ENCODE measurements at regions not wholly inside any gene's neighbourhood (a gene's known extent, or its start where the extent isn't known, plus 50 kb on each side); places are given as distances from the start of the nearest gene placed in this dataset.

DNA sequence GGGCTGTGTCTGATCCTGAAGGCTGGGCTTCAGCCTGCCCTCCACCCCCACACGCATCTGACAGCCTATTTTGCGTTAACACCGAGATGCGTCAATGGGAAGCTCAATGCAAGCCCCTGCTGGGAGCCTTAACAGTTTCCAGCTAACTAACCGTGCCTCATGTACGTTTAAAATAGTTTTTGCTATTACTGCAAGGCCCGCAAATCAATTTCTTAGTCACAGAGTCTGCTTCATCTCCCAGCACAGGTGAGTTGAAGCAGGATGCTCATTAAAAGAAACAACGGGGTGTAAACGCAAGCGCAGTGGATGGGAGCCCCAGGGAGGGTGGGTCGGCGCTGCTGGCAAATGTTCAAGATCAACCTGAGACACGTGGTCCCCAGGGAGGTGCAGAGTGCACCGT lies 142.8 kb upstream of the PHACTR3 start:
- DNase-seq (ENCODE audit: low read depth): no peak
- TF ChIP-seq, protein P1, sequence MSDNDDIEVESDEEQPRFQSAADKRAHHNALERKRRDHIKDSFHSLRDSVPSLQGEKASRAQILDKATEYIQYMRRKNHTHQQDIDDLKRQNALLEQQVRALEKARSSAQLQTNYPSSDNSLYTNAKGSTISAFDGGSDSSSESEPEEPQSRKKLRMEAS (IDR thresholded peaks at IDR 0.05; ENCODE audit: low read depth, low read length): no peak
- TF ChIP-seq MYC (IDR thresholded peaks at IDR 0.05; ENCODE audit: low read depth, low read length) (no peak), POLR2A (IDR thresholded peaks at IDR 0.05; ENCODE audit: extremely low read depth, insufficient read length) (no peak)
- TF ChIP-seq, protein P2, sequence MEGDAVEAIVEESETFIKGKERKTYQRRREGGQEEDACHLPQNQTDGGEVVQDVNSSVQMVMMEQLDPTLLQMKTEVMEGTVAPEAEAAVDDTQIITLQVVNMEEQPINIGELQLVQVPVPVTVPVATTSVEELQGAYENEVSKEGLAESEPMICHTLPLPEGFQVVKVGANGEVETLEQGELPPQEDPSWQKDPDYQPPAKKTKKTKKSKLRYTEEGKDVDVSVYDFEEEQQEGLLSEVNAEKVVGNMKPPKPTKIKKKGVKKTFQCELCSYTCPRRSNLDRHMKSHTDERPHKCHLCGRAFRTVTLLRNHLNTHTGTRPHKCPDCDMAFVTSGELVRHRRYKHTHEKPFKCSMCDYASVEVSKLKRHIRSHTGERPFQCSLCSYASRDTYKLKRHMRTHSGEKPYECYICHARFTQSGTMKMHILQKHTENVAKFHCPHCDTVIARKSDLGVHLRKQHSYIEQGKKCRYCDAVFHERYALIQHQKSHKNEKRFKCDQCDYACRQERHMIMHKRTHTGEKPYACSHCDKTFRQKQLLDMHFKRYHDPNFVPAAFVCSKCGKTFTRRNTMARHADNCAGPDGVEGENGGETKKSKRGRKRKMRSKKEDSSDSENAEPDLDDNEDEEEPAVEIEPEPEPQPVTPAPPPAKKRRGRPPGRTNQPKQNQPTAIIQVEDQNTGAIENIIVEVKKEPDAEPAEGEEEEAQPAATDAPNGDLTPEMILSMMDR (IDR thresholded peaks at IDR 0.05; ENCODE audit: low read depth, low read length): no peak
- H3K4me3 ChIP-seq (ENCODE audit: low read depth, low read length): no peak overlapping the region

DNA sequence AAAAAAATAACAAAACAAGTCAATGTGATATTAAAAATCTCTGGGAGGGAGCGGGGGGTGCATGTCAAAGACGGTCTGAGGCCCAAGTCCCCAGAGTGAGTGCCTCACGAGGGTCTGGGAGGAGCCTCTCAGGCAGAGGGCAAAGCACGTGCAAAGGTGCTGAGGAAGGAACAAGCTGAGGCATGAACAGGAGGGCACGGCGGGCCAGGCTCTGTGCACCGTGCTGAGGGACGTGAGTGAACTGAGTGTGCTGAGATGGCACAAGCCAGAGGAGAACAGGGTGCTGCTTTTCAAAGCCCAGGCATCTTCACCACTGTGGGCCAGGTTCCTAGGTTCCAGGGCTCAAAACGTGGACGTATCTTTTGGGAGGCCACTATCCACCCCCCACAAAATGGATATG lies 142.1 kb upstream of the PHACTR3 start:
- no peak for DNase-seq (ENCODE audit: low read depth)
- no peak for TF ChIP-seq POLR2A (IDR thresholded peaks at IDR 0.05; ENCODE audit: extremely low read depth, insufficient read length)
- no peak for TF ChIP-seq MYC (IDR thresholded peaks at IDR 0.05; ENCODE audit: low read depth, low read length)
- TF ChIP-seq, protein P2 (IDR thresholded peaks at IDR 0.05; ENCODE audit: low read depth, low read length): no peak
- TF ChIP-seq, protein P1 (IDR thresholded peaks at IDR 0.05; ENCODE audit: low read depth, low read length): no peak
- no peak overlapping the region for H3K4me3 ChIP-seq (ENCODE audit: low read depth, low read length)

DNA sequence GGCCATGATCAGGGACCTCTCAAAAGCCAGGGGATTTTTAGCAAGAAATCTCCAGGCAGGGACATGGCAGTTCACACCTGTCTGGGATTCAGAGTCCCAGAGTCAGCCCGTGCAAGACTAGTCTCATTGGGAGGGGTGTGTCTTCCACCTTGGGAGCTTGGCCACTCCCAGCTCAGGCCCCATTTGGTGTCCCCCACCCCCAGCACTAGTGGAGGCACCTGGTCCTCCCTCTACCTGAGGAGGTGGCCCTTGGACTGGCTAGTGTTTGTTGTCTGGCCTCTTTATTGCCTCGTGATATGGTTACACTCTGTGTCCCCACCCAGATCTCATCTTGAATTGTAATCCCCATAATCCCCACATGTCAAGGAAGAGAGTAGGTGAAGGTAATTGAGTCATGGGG lies 140.8 kb upstream of the PHACTR3 start:
- DNase-seq (ENCODE audit: low read depth): no peak
- TF ChIP-seq, protein P1 (IDR thresholded peaks at IDR 0.05; ENCODE audit: low read depth, low read length): no peak
- TF ChIP-seq, protein P2 (IDR thresholded peaks at IDR 0.05; ENCODE audit: low read depth, low read length): no peak
- TF ChIP-seq MYC (IDR thresholded peaks at IDR 0.05; ENCODE audit: low read depth, low read length) (no peak), POLR2A (IDR thresholded peaks at IDR 0.05; ENCODE audit: extremely low read depth, insufficient read length) (no peak)
- H3K4me3 ChIP-seq (ENCODE audit: low read depth, low read length): no peak overlapping the region

DNA sequence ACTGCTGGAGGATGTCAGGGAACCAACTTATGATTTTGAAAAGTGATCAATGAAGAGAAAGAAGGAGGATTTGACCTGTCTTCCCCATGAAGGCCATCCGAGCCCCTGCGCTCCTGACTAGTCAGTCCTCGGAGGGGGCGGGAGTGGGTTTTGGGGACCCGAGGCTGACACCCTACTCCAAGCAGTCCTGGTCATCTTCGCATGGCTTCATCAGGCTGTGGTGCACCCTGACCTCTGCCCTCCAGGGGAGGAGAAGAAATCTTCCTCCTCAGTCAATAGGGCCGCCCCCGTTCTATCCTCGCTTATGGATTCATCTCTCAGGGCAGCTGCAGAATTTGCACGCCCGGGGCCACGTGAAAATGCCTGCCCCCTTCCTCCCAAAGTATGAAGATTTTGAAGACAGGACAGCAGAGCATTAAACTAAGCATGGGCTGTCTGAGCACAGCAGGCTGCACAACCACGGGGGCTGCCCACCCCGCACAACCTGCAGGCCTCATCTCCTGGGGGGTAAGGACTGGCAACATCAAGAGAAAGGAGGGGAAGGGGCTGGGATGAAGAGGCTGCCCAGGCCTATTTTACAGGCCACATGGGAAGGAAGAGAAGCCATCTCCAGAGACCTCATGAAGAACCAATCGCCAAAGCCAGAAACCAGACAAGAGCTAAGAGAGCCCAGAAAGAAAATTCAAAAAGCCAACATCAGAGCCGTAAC lies 138.1 kb upstream of the PHACTR3 start:
- TF ChIP-seq POLR2A (IDR thresholded peaks at IDR 0.05; ENCODE audit: extremely low read depth, insufficient read length) (no peak), MYC (IDR thresholded peaks at IDR 0.05; ENCODE audit: low read depth, low read length) (no peak)
- TF ChIP-seq, protein P1 (IDR thresholded peaks at IDR 0.05; ENCODE audit: low read depth, low read length): no peak
- TF ChIP-seq, protein P2 (IDR thresholded peaks at IDR 0.05; ENCODE audit: low read depth, low read length): no peak
- no peak for DNase-seq (ENCODE audit: low read depth)
- no peak overlapping the region for H3K4me3 ChIP-seq (ENCODE audit: low read depth, low read length)

DNA sequence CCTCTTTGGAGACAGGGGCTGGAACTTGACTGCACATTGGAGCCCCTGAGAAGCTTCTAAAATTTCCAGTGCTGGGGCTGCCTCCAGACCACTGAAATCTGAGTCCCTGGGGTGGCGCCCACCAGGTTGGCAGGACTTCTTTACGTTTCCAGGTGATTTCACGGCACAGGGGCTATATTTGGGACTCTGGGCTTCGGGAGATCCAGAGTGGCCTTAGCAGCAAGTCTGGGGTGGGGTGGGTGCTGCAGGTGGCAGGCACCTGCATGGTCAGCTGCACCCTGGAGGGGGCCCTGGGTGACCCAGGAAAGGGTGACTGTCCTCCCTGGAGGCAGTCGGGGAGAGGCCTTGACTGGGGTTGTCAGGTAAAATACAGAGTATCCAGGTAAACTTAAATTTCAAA lies 135.5 kb upstream of the PHACTR3 start:
- H3K4me3 ChIP-seq (ENCODE audit: low read depth, low read length): no peak overlapping the region
- no peak for DNase-seq (ENCODE audit: low read depth)
- no peak for TF ChIP-seq MYC (IDR thresholded peaks at IDR 0.05; ENCODE audit: low read depth, low read length)
- TF ChIP-seq, protein P2 (IDR thresholded peaks at IDR 0.05; ENCODE audit: low read depth, low read length): no peak
- TF ChIP-seq, protein P1 (IDR thresholded peaks at IDR 0.05; ENCODE audit: low read depth, low read length): no peak
- TF ChIP-seq POLR2A (IDR thresholded peaks at IDR 0.05; ENCODE audit: extremely low read depth, insufficient read length): no peak

Data from NB4 (cell line).